NCI-H1694 (cell line): ENCODE measurements at regions not wholly inside any gene's neighbourhood (a gene's known extent, or its start where the extent isn't known, plus 50 kb on each side); places are given as distances from the start of the nearest gene placed in this dataset.
"Not testable (repeated sequence)": the region's sequence is repeated elsewhere in the genome, so short reads cannot be mapped to it uniquely, and the experiment has no call there.

Experiments used
- DNase-seq: peaks from one replicate; lab custom pipeline; 2025; lab: John Stamatoyannopoulos, UW

- DNase-seq = no peak
Measured at GRCh38 chr5:92687821-92688722, 892.9 kb downstream of the NR2F1-AS1 start.

GRCh38 chr5:92678640-92679039 lies 902.4 kb downstream of the NR2F1-AS1 start:
- DNase-seq = no peak

- DNase-seq = no peak
Measured at GRCh38 chr5:92676215-92677165, 904.5 kb downstream of the NR2F1-AS1 start.

- no peak for DNase-seq
Measured at GRCh38 chr5:92674321-92674720, 906.7 kb downstream of the NR2F1-AS1 start.

GRCh38 chr5:92665506-92665905 lies 915.5 kb downstream of the NR2F1-AS1 start:
- no peak for DNase-seq

- no peak for DNase-seq
Measured at GRCh38 chr5:92662741-92663140, 918.3 kb downstream of the NR2F1-AS1 start.

GRCh38 chr5:92659246-92659645 lies 921.8 kb downstream of the NR2F1-AS1 start:
- no peak for DNase-seq

- DNase-seq = not testable (repeated sequence)
Measured at GRCh38 chr5:92654601-92655000, 926.4 kb downstream of the NR2F1-AS1 start.

GRCh38 chr5:92653730-92654461 lies 927.1 kb downstream of the NR2F1-AS1 start:
- DNase-seq = no peak

GRCh38 chr5:92652756-92653155 lies 928.3 kb downstream of the NR2F1-AS1 start:
- peak; percentile 30 for DNase-seq

- no peak for DNase-seq
Measured at GRCh38 chr5:92644266-92644886, 936.6 kb downstream of the NR2F1-AS1 start.

- DNase-seq = peak; percentile 8
Measured at GRCh38 chr5:92641031-92641962, 939.7 kb downstream of the NR2F1-AS1 start.

GRCh38 chr5:92640340-92640739 lies 940.7 kb downstream of the NR2F1-AS1 start:
- no peak for DNase-seq

- no peak for DNase-seq
Measured at GRCh38 chr5:92637960-92638359, 943.1 kb downstream of the NR2F1-AS1 start.

GRCh38 chr5:92637247-92637646 lies 943.8 kb downstream of the NR2F1-AS1 start:
- no peak for DNase-seq

GRCh38 chr5:92635001-92635461 lies 946.0 kb downstream of the NR2F1-AS1 start:
- DNase-seq = no peak

- no peak for DNase-seq
Measured at GRCh38 chr5:92633875-92634487, 947.0 kb downstream of the NR2F1-AS1 start.

- no peak for DNase-seq
Measured at GRCh38 chr5:92633176-92633575, 947.8 kb downstream of the NR2F1-AS1 start.

- DNase-seq = not testable (repeated sequence)
Measured at GRCh38 chr5:92631237-92631701, 949.8 kb downstream of the NR2F1-AS1 start.

GRCh38 chr5:92629574-92629973 lies 951.4 kb downstream of the NR2F1-AS1 start:
- no peak for DNase-seq
